Osteoblast (primary cell): ENCODE measurements at regions not wholly inside any gene's neighbourhood (a gene's known extent, or its start where the extent isn't known, plus 50 kb on each side); places are given as distances from the start of the nearest gene placed in this dataset.
A peak's percentile ranks its signal among the peaks of the same experiment; 100 is the strongest.

ENCODE experiments used
- DNase-seq: peaks from one replicate; pipeline ENCODE4 v3.0.0; 2011; ENCODE audit warnings: low spot score, mixed read lengths; ENCODE audit not compliant: insufficient read length; ENCODE audit errors: missing footprints
- H2AFZ ChIP-seq: 2 replicates; pipeline ENCODE4 v1.6.0; 2011; ENCODE audit warnings: mild to moderate bottlenecking, low read length
- H3K27ac ChIP-seq: 2 replicates; pipeline ENCODE4 v1.5.1; 2011; ENCODE audit warnings: mild to moderate bottlenecking, low read depth, low read length, moderate library complexity
- H3K27me3 ChIP-seq: 2 replicates; pipeline ENCODE4 v1.6.0; 2012; ENCODE audit warnings: mild to moderate bottlenecking, control low read depth, inconsistent platforms, low read length, moderate library complexity; ENCODE audit not compliant: insufficient read depth
- H3K36me3 ChIP-seq: 2 replicates; pipeline ENCODE4 v1.5.1; 2011; ENCODE audit warnings: mild to moderate bottlenecking, low read length, control low read depth, moderate library complexity; ENCODE audit not compliant: insufficient read depth
- H3K4me1 ChIP-seq: 2 replicates; pipeline ENCODE4 v1.5.1; 2011; ENCODE audit warnings: mild to moderate bottlenecking, low read length, control low read depth, moderate library complexity; ENCODE audit not compliant: insufficient read depth
- H3K4me2 ChIP-seq: 2 replicates; pipeline ENCODE4 v1.6.0; 2011; ENCODE audit warnings: mild to moderate bottlenecking, low read length; ENCODE audit not compliant: insufficient read depth
- H3K4me3 ChIP-seq: fragments of 200-600 bp; sonication (generic); 3 replicates; pipeline ENCODE4 v1.5.1; 2012; ENCODE audit warnings: mild to moderate bottlenecking, low read length, inconsistent platforms; ENCODE audit not compliant: insufficient read depth
- H3K79me2 ChIP-seq: 2 replicates; pipeline ENCODE4 v1.6.0; 2012; ENCODE audit warnings: mild to moderate bottlenecking, low read length, control low read depth, inconsistent platforms; ENCODE audit not compliant: insufficient read depth
- H3K9me3 ChIP-seq: 2 replicates; pipeline ENCODE4 v1.5.1; 2011; ENCODE audit warnings: low read depth, low read length, control low read depth
- H4K20me1 ChIP-seq: 2 replicates; pipeline ENCODE4 v1.6.0; 2012; ENCODE audit warnings: mild to moderate bottlenecking, low read length, control low read depth; ENCODE audit not compliant: insufficient read depth
- CTCF ChIP-seq: IDR thresholded peaks from 2 replicates; pipeline ENCODE4 v1.5.1; 2011; ENCODE audit warnings: mild to moderate bottlenecking, low read depth, low read length, moderate library complexity; ENCODE audit errors: extremely low read depth

GRCh38 chr16:14002416-14002990, 68.6 kb upstream of the MRTFB start:
- TF ChIP-seq CTCF = no peak
- Histone ChIP-seq H3K9me3 (no peaks in the 10 kb centered on the region), H3K27ac (no peak overlapping the region), H3K4me2 (peak overlapping the region; percentile 81), H3K4me3 (peak overlapping the region; percentile 71), H3K27me3 (peaks cover 9% of the 10 kb centered on the region), H3K36me3 (no peaks in the 10 kb centered on the region), H3K79me2 (no peaks in the 10 kb centered on the region), H2AFZ (peak overlapping the region; percentile 84), H3K4me1 (peaks cover 16% of the 10 kb centered on the region), H4K20me1 (no peaks in the 10 kb centered on the region)
- no peak for DNase-seq

GRCh38 chr16:14003074-14003570, 68.0 kb upstream of the MRTFB start:
- Histone ChIP-seq H3K79me2 (no peaks in the 10 kb centered on the region), H3K36me3 (no peaks in the 10 kb centered on the region), H3K27ac (no peak overlapping the region), H3K4me2 (peak overlapping the region; percentile 81), H3K4me1 (peaks cover 16% of the 10 kb centered on the region), H3K27me3 (peaks cover 9% of the 10 kb centered on the region), H2AFZ (peak overlapping the region; percentile 84), H4K20me1 (no peaks in the 10 kb centered on the region), H3K4me3 (peak overlapping the region; percentile 71), H3K9me3 (no peaks in the 10 kb centered on the region)
- DNase-seq = peak; percentile 85
- TF ChIP-seq CTCF = peak; percentile 21

GRCh38 chr16:14004031-14004728, 66.9 kb upstream of the MRTFB start:
- Histone ChIP-seq H3K4me2 (no peak overlapping the region), H3K36me3 (no peaks in the 10 kb centered on the region), H3K79me2 (no peaks in the 10 kb centered on the region), H3K27ac (no peak overlapping the region), H3K9me3 (no peaks in the 10 kb centered on the region), H2AFZ (peak overlapping the region; percentile 67), H3K27me3 (peaks cover 12% of the 10 kb centered on the region), H4K20me1 (no peaks in the 10 kb centered on the region), H3K4me1 (peaks cover 16% of the 10 kb centered on the region), H3K4me3 (no peak overlapping the region)
- DNase-seq = no peak
- TF ChIP-seq CTCF = no peak

- H2AFZ ChIP-seq = peak overlapping the region; percentile 67
- H3K36me3 ChIP-seq = no peaks in the 10 kb centered on the region
- H3K9me3 ChIP-seq = no peaks in the 10 kb centered on the region
- peaks cover 16% of the 10 kb centered on the region for H3K4me1 ChIP-seq
- H3K4me2 ChIP-seq = no peak overlapping the region
- no peaks in the 10 kb centered on the region for H3K79me2 ChIP-seq
- H4K20me1 ChIP-seq = no peaks in the 10 kb centered on the region
- H3K4me3 ChIP-seq = no peak overlapping the region
- peaks cover 12% of the 10 kb centered on the region for H3K27me3 ChIP-seq
- no peak for DNase-seq
- no peak overlapping the region for H3K27ac ChIP-seq
- no peak for TF ChIP-seq CTCF
Measured at GRCh38 chr16:14004729-14005315, 66.3 kb upstream of the MRTFB start.
